Right atrium auricular region (tissue), 2 donors: ENCODE measurements at regions not wholly inside any gene's neighbourhood (a gene's known extent, or its start where the extent isn't known, plus 50 kb on each side); places are given as distances from the start of the nearest gene placed in this dataset.

ENCODE experiments used
- DNase-seq: peaks from one replicate; pipeline ENCODE4 v3.0.0-alpha.2; 2019; ENCODE audit warnings: low spot score
- H3K27ac ChIP-seq, 2 donors: fragments of 200-600 bp; sonication (generic); 1 replicate in 1 of 2; 2 replicates in 1 of 2; pipeline ENCODE4 v1.5.1; 2016 to 2019
- H3K27me3 ChIP-seq, 2 donors: fragments of 200-600 bp; sonication (generic); one replicate each; pipeline versions ENCODE4 v1.5.1 to v1.6.0; 2017 to 2019
- H3K36me3 ChIP-seq: fragments of 200-600 bp; sonication (generic); one replicate; pipeline ENCODE4 v1.5.1; 2016
- H3K4me1 ChIP-seq, 2 donors: fragments of 200-600 bp; sonication (generic); one replicate each; pipeline versions ENCODE4 v1.5.1 to v1.6.0; 2017 to 2019
- H3K4me3 ChIP-seq, 2 donors: fragments of 200-600 bp; sonication (generic); 1 replicate in 1 of 2; 2 replicates in 1 of 2; pipeline ENCODE4 v1.5.1; 2017 to 2019; ENCODE audit warnings: mild to moderate bottlenecking in 1 of 2, moderate library complexity in 1 of 2
- H3K9me3 ChIP-seq, 2 donors: fragments of 200-600 bp; sonication (generic); one replicate each; pipeline ENCODE4 v1.5.1; 2019
- CTCF ChIP-seq, 2 donors: fragments of 200-600 bp; sonication (generic); IDR thresholded peaks; one replicate each; pipeline ENCODE4 v1.5.1; 2019; ENCODE audit warnings: antibody characterized with exemption in 2 of 2

- Histone ChIP-seq H3K36me3 (no peaks in the 10 kb centered on the region), H3K27ac (no peak overlapping the region), H3K4me1 (peaks cover 0 to 8% of the 10 kb centered on the region in 2 donors), H3K27me3 (no peaks in the 10 kb centered on the region), H3K4me3 (no peak overlapping the region), H3K9me3 (no peaks in the 10 kb centered on the region)
- no peak for DNase-seq
- no peak for TF ChIP-seq CTCF (IDR thresholded peaks at IDR 0.05)
Measured at GRCh38 chr17:55606488-55606815, 95.2 kb upstream of the SMIM36 start.

- no peak overlapping the region for H3K4me3 ChIP-seq
- no peak overlapping the region for H3K27ac ChIP-seq
- no peak for DNase-seq
- no peaks in the 10 kb centered on the region for H3K27me3 ChIP-seq
- H3K36me3 ChIP-seq, result no peaks in the 10 kb centered on the region
- H3K9me3 ChIP-seq, result peaks cover 0 to 3% of the 10 kb centered on the region in 2 donors
- H3K4me1 ChIP-seq, result peaks cover 0 to 8% of the 10 kb centered on the region in 2 donors
- no peak for TF ChIP-seq CTCF (IDR thresholded peaks at IDR 0.05)
Measured at GRCh38 chr17:55605705-55606487, 94.6 kb upstream of the SMIM36 start.

GRCh38 chr17:55601874-55602364 is 90.7 kb upstream of the SMIM36 start:
- Histone ChIP-seq H3K27ac (no peak overlapping the region), H3K27me3 (no peaks in the 10 kb centered on the region), H3K4me1 (no peaks in the 10 kb centered on the region), H3K4me3 (no peak overlapping the region), H3K36me3 (no peaks in the 10 kb centered on the region), H3K9me3 (peaks cover 0 to 43% of the 10 kb centered on the region in 2 donors)
- TF ChIP-seq CTCF (IDR thresholded peaks at IDR 0.05), result peak in 1 of 2 donors; percentile 57
- no peak for DNase-seq

GRCh38 chr17:55598495-55598894 is 87.2 kb upstream of the SMIM36 start:
- DNase-seq, result no peak
- Histone ChIP-seq H3K27ac (no peak overlapping the region), H3K9me3 (peaks cover 0 to 47% of the 10 kb centered on the region in 2 donors), H3K4me1 (no peaks in the 10 kb centered on the region), H3K36me3 (no peaks in the 10 kb centered on the region), H3K4me3 (no peak overlapping the region), H3K27me3 (no peaks in the 10 kb centered on the region)
- no peak for TF ChIP-seq CTCF (IDR thresholded peaks at IDR 0.05)

DNA sequence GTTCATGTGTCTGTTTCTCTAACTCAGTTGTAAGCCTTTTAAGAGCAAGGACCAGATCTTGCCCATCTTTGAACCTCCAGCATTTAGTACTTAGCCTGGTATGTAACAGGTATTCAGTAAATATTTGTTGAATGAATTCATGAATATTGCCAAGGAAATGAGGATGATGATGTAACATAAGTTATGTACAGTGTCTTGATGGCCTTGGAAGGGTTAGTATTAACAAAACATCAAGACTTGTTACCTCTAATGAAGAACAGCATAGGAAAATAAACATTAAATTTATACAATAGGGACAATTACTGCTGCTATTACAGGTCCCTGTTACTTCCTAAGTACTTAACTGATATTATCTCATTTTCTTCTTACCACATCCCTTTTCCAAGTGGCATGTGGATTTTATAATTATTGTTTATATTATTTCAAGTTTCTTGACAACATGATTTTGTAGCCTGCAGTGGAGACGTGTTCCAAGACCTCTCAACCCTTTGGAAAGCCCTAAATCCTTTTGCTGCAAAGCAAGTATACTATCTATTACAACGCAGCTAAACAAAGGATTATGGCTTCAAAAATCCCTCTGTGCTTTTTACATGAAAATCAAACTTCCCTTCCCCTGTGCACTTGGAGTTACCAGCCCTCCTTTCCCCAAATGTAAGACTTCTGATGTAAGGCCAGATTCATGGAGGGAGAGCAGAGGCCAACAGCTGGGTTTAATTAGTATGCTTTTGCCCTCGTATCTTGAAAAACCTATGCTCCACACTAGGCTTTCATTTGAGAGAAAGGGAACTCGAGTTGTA is 77.4 kb upstream of the SMIM36 start:
- peak overlapping the region in 1 of 2 donors; percentile 63 for H3K27ac ChIP-seq
- no peak for TF ChIP-seq CTCF (IDR thresholded peaks at IDR 0.05)
- DNase-seq, result no peak
- no peaks in the 10 kb centered on the region for H3K27me3 ChIP-seq
- H3K36me3 ChIP-seq, result no peaks in the 10 kb centered on the region
- H3K4me1 ChIP-seq, result peaks cover 0 to 8% of the 10 kb centered on the region in 2 donors
- no peak overlapping the region for H3K4me3 ChIP-seq
- no peaks in the 10 kb centered on the region for H3K9me3 ChIP-seq
